B cell (primary cell): ENCODE measurements at regions not wholly inside any gene's neighbourhood (a gene's known extent, or its start where the extent isn't known, plus 50 kb on each side); places are given as distances from the start of the nearest gene placed in this dataset.
A peak's percentile ranks its signal among the peaks of the same experiment; 100 is the strongest.

ENCODE experiments used
- ATAC-seq: fragments of 200-7000 bp; cut with Tn5 transposase; one replicate; pipeline ENCODE4 v1.10.0; 2021; ENCODE audit warnings: low read depth, mild to moderate bottlenecking, moderate number of reproducible peaks, moderate library complexity
- CTCF ChIA-PET: fragments of 350-600 bp; sonication (Branson Sonifier 250); formaldehyde crosslinking; loops from one replicate; lab custom pipeline; 2021; ENCODE audit warnings: antibody characterized with exemption, inconsistent platforms; lab: Charles Lee
- POLR2A ChIA-PET: fragments of 350-600 bp; sonication (Branson Sonifier 250); formaldehyde crosslinking; loops from one replicate; lab custom pipeline; 2021; ENCODE audit warnings: antibody characterized with exemption; lab: Charles Lee
- DNase-seq: peaks from one replicate; pipeline ENCODE4 v3.0.0; 2013
- H2AFZ ChIP-seq: 2 replicates; pipeline ENCODE4 v1.6.1; 2012; ENCODE audit warnings: mild to moderate bottlenecking, low read depth, low read length; ENCODE audit not compliant: insufficient read depth, poor library complexity, severe bottlenecking
- H3K27ac ChIP-seq, 2 donors: 1 replicate in 1 of 2; 2 replicates in 1 of 2; pipeline ENCODE4 v1.5.1; 2012 to 2013; ENCODE audit warnings: low read length in 2 of 2, mild to moderate bottlenecking in 2 of 2, moderate library complexity in 1 of 2
- H3K27me3 ChIP-seq, 4 experiments: fragments of 200-600 bp in 1 of 4; sonication (generic) in 1 of 4; replicated peaks in 1 of 4; 1 replicate in 2 of 4; 2 replicates in 2 of 4; pipeline versions ENCODE4 v1.6.1 to v1.7.0; 2013 to 2016; ENCODE audit warnings: low read length in 3 of 4, mild to moderate bottlenecking in 2 of 4, mixed read lengths in 1 of 4, moderate library complexity in 1 of 4; ENCODE audit not compliant: insufficient read depth in 4 of 4, control insufficient read depth in 3 of 4; ENCODE audit errors: control extremely low read depth in 1 of 4
- H3K36me3 ChIP-seq, 2 experiments: replicated peaks in 1 of 2; 1 replicate in 1 of 2; 2 replicates in 1 of 2; pipeline versions ENCODE4 v1.6.1 to v1.7.1; 2013; ENCODE audit warnings: low read length in 1 of 2; ENCODE audit not compliant: insufficient read depth in 2 of 2, control insufficient read depth in 1 of 2; ENCODE audit errors: control extremely low read depth in 1 of 2, extremely low read depth in 1 of 2
- H3K4me1 ChIP-seq, 2 donors: fragments of 200-600 bp in 1 of 2; sonication (generic) in 1 of 2; 1 replicate in 1 of 2; 2 replicates in 1 of 2; pipeline versions ENCODE4 v1.5.1 to v1.6.1; 2013 to 2017; ENCODE audit warnings: low read length in 2 of 2; ENCODE audit not compliant: control insufficient read depth in 2 of 2, insufficient read depth in 2 of 2
- H3K4me2 ChIP-seq: replicated peaks from 2 replicates; pipeline ENCODE3; 2012; ENCODE audit warnings: mild to moderate bottlenecking, low read depth, low read length; ENCODE audit not compliant: poor library complexity, severe bottlenecking
- H3K4me3 ChIP-seq, 5 experiments: fragments of 200-600 bp in 1 of 5; sonication (generic) in 1 of 5; 1 replicate in 3 of 5; 2 replicates in 2 of 5; pipeline versions ENCODE4 v1.5.1 to v1.7.0; 2011 to 2016; ENCODE audit warnings: low read length in 4 of 5, mild to moderate bottlenecking in 4 of 5, low read depth in 2 of 5, control low read depth in 1 of 5, moderate library complexity in 1 of 5; ENCODE audit not compliant: insufficient read depth in 1 of 5; ENCODE audit errors: control extremely low read depth in 1 of 5, extremely low read depth in 1 of 5
- H3K79me2 ChIP-seq: fragments of 200-600 bp; sonication (generic); one replicate; pipeline ENCODE4 v1.6.0; 2016; ENCODE audit warnings: low read length; ENCODE audit not compliant: control insufficient read depth, insufficient read depth
- H3K9ac ChIP-seq: fragments of 200-600 bp; sonication (generic); 2 replicates; pipeline ENCODE4 v1.6.1; 2017; ENCODE audit warnings: mild to moderate bottlenecking, low read length, moderate library complexity
- H3K9me3 ChIP-seq, 3 donors: one replicate each; pipeline versions ENCODE4 v1.6.1 to v1.7.1; 2013; ENCODE audit warnings: low read length in 2 of 3; ENCODE audit not compliant: control insufficient read depth in 2 of 3, insufficient read depth in 1 of 3; ENCODE audit errors: control extremely low read depth in 1 of 3
- H4K20me1 ChIP-seq: 2 replicates; pipeline ENCODE4 v1.6.0; 2012; ENCODE audit warnings: mild to moderate bottlenecking, low read length; ENCODE audit not compliant: insufficient read depth, control insufficient read depth, poor library complexity, severe bottlenecking
- H3K27ac Mint-ChIP-seq: one replicate; pipeline ENCODE4 v1.8.0; 2021; ENCODE audit warnings: mixed read lengths
- H3K27me3 Mint-ChIP-seq: one replicate; pipeline ENCODE4 v1.8.0; 2021; ENCODE audit warnings: mixed read lengths
- H3K4me1 Mint-ChIP-seq: one replicate; pipeline ENCODE4 v1.8.0; 2021; ENCODE audit warnings: mixed read lengths
- H3K4me3 Mint-ChIP-seq: one replicate; pipeline ENCODE4 v1.8.0; 2021; ENCODE audit warnings: mixed read lengths
- H3K9me3 Mint-ChIP-seq: one replicate; pipeline ENCODE4 v1.8.0; 2022; ENCODE audit warnings: mixed read lengths; ENCODE audit not compliant: insufficient read depth
- EZH2 ChIP-seq: IDR thresholded peaks from 2 replicates; pipeline ENCODE4 v1.6.1; 2012; ENCODE audit warnings: borderline replicate concordance, low read depth, mild to moderate bottlenecking, moderate library complexity, low read length; ENCODE audit not compliant: insufficient read depth, poor library complexity, severe bottlenecking
- WGBS: methylation state at CpG from one replicate; pipeline ENCODE4 v1.1.5; 2013; ENCODE audit warnings: missing lambda C conversion rate; ENCODE audit not compliant: insufficient coverage; 5-methylcytosine and 5-hydroxymethylcytosine counted together
- intact Hi-C: fragments of 100-400 bp; cut with micrococcal nuclease; formaldehyde crosslinking; loops from one replicate; pipeline ENCODE4 v1.10.0; 2022
- TF ChIP-seq, protein P1 (sequence below): fragments of 200-600 bp; IDR thresholded peaks from one replicate; pipeline ENCODE4 v1.8.0; 2022; ENCODE audit warnings: antibody characterized with exemption, mild to moderate bottlenecking

GRCh38 chr11:69207165-69207889 is 51.6 kb downstream of the SMIM38 start:
- Mint-ChIP-seq H3K4me1 (no peaks in the 10 kb centered on the region), H3K9me3 (peaks cover 4% of the 10 kb centered on the region), H3K27me3 (peaks cover 4% of the 10 kb centered on the region), H3K27ac (peak overlapping the region; percentile 26), H3K4me3 (no peak overlapping the region)
- Histone ChIP-seq H4K20me1 (no peaks in the 10 kb centered on the region), H3K9ac (no peak overlapping the region), H3K4me1 (no peaks in the 10 kb centered on the region), H2AFZ (no peak overlapping the region), H3K36me3 (no peaks in the 10 kb centered on the region), H3K79me2 (no peaks in the 10 kb centered on the region), H3K27ac (no peak overlapping the region), H3K4me2 (no peak overlapping the region), H3K27me3 (no peaks in the 10 kb centered on the region), H3K9me3 (peaks cover 0 to 12% (median 0%) of the 10 kb centered on the region in 3 donors), H3K4me3 (no peak overlapping the region)
- ChIA-PET POLR2A (no interaction called here), CTCF (no interaction called here)
- WGBS: 91% methylated on average over 13 of the region's 14 CpGs
- intact Hi-C loops: no loop called here
- no peak for DNase-seq
- TF ChIP-seq, protein P1, sequence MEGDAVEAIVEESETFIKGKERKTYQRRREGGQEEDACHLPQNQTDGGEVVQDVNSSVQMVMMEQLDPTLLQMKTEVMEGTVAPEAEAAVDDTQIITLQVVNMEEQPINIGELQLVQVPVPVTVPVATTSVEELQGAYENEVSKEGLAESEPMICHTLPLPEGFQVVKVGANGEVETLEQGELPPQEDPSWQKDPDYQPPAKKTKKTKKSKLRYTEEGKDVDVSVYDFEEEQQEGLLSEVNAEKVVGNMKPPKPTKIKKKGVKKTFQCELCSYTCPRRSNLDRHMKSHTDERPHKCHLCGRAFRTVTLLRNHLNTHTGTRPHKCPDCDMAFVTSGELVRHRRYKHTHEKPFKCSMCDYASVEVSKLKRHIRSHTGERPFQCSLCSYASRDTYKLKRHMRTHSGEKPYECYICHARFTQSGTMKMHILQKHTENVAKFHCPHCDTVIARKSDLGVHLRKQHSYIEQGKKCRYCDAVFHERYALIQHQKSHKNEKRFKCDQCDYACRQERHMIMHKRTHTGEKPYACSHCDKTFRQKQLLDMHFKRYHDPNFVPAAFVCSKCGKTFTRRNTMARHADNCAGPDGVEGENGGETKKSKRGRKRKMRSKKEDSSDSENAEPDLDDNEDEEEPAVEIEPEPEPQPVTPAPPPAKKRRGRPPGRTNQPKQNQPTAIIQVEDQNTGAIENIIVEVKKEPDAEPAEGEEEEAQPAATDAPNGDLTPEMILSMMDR: no peak
- TF ChIP-seq EZH2: no peak
- ATAC-seq: no peak

DNA sequence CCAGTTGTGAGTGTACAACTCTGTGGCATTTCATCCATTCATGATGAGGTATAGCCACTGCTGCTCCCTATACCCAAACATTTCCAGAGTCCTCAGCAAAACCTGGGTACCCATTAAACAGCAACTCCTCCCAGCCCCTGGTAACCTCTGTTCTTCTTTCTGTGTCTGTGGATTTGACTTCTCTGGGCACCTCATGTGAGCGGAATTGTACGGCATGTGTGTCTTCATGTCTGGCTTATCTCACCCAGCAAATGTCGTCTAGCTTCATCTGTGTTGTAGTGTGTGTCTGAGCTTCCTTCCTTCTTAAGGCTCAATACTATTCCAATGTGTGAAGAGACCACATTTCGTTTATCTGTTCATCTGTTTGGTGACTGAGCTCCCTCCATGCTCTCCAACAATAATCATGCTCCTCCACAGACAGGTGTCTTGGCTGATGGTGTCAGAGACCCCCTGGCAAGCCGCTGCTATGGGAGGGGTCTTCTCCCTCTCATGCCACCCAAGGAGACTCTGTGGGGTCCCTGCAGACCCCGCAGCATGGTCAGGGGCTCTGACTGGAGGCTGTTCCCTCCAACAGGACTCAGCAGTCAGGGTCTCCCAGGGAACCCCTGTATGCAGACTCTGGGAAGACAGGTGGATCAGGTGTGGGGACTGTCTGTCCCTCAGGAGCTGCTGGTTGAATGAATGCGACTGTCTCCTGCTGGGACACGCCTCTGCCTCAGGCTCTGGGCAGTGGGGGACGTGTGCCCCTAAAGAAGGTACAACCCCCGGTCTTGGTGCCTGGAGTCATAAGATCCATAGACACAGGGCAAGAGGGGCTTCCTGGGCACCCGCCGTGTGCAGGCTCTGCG is 52.7 kb downstream of the SMIM38 start:
- WGBS: 86% methylated on average over 10 of the region's 13 CpGs
- no peaks in the 10 kb centered on the region for H3K79me2 ChIP-seq
- no peak overlapping the region for H3K27ac ChIP-seq
- H3K4me1 ChIP-seq: peaks cover 0 to 4% of the 10 kb centered on the region in 2 donors
- no peak overlapping the region for H3K4me3 Mint-ChIP-seq
- peaks cover 0 to 12% (median 0%) of the 10 kb centered on the region in 3 donors for H3K9me3 ChIP-seq
- no peaks in the 10 kb centered on the region for H3K36me3 ChIP-seq
- no peaks in the 10 kb centered on the region for H3K27me3 ChIP-seq
- no peak overlapping the region for H2AFZ ChIP-seq
- no peak overlapping the region for H3K4me2 ChIP-seq
- H4K20me1 ChIP-seq: no peaks in the 10 kb centered on the region
- ChIA-PET CTCF (no interaction called here), POLR2A (no interaction called here)
- peaks cover 12% of the 10 kb centered on the region for H3K27me3 Mint-ChIP-seq
- no peak overlapping the region for H3K27ac Mint-ChIP-seq
- peaks cover 4% of the 10 kb centered on the region for H3K4me1 Mint-ChIP-seq
- no peak for ATAC-seq
- no peak for DNase-seq
- no peak overlapping the region for H3K9ac ChIP-seq
- no peak overlapping the region for H3K4me3 ChIP-seq
- no peak for TF ChIP-seq EZH2
- TF ChIP-seq, protein P1: no peak
- peaks cover 4% of the 10 kb centered on the region for H3K9me3 Mint-ChIP-seq
- intact Hi-C loops: no loop called here
